ENCODE measurements at regions not wholly inside any gene's neighbourhood (a gene's known extent, or its start where the extent isn't known, plus 50 kb on each side); places are given as distances from the start of the nearest gene placed in this dataset.

- Mint-ChIP-seq H3K27me3 (no peaks in the 10 kb centered on the region), H3K36me3 (no peaks in the 10 kb centered on the region), H3K4me1 (no peaks in the 10 kb centered on the region), H3K4me3 (no peak overlapping the region), H3K27ac (no peak overlapping the region), H3K9me3 (peaks cover 8% of the 10 kb centered on the region)
- no peak for DNase-seq
- POLR2A ChIA-PET: no interaction called here
- no peak for ATAC-seq (ENCODE audit: low read depth)
Measured at GRCh38 chr11:80168796-80169195, 728.0 kb upstream of the TENM4 start.

GRCh38 chr11:80167766-80168165 lies 726.9 kb upstream of the TENM4 start:
- POLR2A ChIA-PET: no interaction called here
- no peak for DNase-seq

GRCh38 chr11:80165744-80166143 lies 724.9 kb upstream of the TENM4 start:
- no peaks in the 10 kb centered on the region for H3K27me3 Mint-ChIP-seq
- POLR2A ChIA-PET: no interaction called here
- H3K27ac Mint-ChIP-seq: no peak overlapping the region
- no peaks in the 10 kb centered on the region for H3K36me3 Mint-ChIP-seq
- ATAC-seq (ENCODE audit: low read depth): no peak
- H3K4me3 Mint-ChIP-seq: no peak overlapping the region
- H3K4me1 Mint-ChIP-seq: no peaks in the 10 kb centered on the region
- peaks cover 6% of the 10 kb centered on the region for H3K9me3 Mint-ChIP-seq
- no peak for DNase-seq

More at GRCh38 chr11:80167766-80168165, 726.9 kb upstream of the TENM4 start:
- no peak overlapping the region for H3K27ac Mint-ChIP-seq
- H3K4me1 Mint-ChIP-seq: no peaks in the 10 kb centered on the region
- H3K27me3 Mint-ChIP-seq: no peaks in the 10 kb centered on the region
- ATAC-seq (ENCODE audit: low read depth): no peak
- H3K4me3 Mint-ChIP-seq: no peak overlapping the region
- no peaks in the 10 kb centered on the region for H3K36me3 Mint-ChIP-seq
- peaks cover 8% of the 10 kb centered on the region for H3K9me3 Mint-ChIP-seq

GRCh38 chr11:80163441-80163840 lies 722.6 kb upstream of the TENM4 start:
- no peaks in the 10 kb centered on the region for H3K27me3 Mint-ChIP-seq
- POLR2A ChIA-PET: no interaction called here
- no peak for ATAC-seq (ENCODE audit: low read depth)

GRCh38 chr11:80163011-80163410 lies 722.2 kb upstream of the TENM4 start:
- no peak for ATAC-seq (ENCODE audit: low read depth)
- peaks cover 2% of the 10 kb centered on the region for H3K9me3 Mint-ChIP-seq
- H3K36me3 Mint-ChIP-seq: no peaks in the 10 kb centered on the region
- no peak overlapping the region for H3K27ac Mint-ChIP-seq
- no peaks in the 10 kb centered on the region for H3K27me3 Mint-ChIP-seq
- no peaks in the 10 kb centered on the region for H3K4me1 Mint-ChIP-seq
- H3K4me3 Mint-ChIP-seq: no peak overlapping the region
- no peak for DNase-seq
- POLR2A ChIA-PET: no interaction called here

More at GRCh38 chr11:80163441-80163840, 722.6 kb upstream of the TENM4 start:
- Mint-ChIP-seq H3K4me3 (no peak overlapping the region), H3K27ac (no peak overlapping the region), H3K4me1 (no peaks in the 10 kb centered on the region), H3K9me3 (peaks cover 2% of the 10 kb centered on the region), H3K36me3 (no peaks in the 10 kb centered on the region)
- no peak for DNase-seq

GRCh38 chr11:80162387-80162786 lies 721.6 kb upstream of the TENM4 start:
- no peak for DNase-seq
- H3K36me3 Mint-ChIP-seq: no peaks in the 10 kb centered on the region
- no peaks in the 10 kb centered on the region for H3K27me3 Mint-ChIP-seq
- POLR2A ChIA-PET: no interaction called here
- no peak overlapping the region for H3K4me3 Mint-ChIP-seq
- ATAC-seq (ENCODE audit: low read depth): no peak
- peaks cover 2% of the 10 kb centered on the region for H3K9me3 Mint-ChIP-seq
- H3K27ac Mint-ChIP-seq: no peak overlapping the region
- H3K4me1 Mint-ChIP-seq: no peaks in the 10 kb centered on the region

GRCh38 chr11:80157447-80157846 lies 716.6 kb upstream of the TENM4 start:
- no peak for ATAC-seq (ENCODE audit: low read depth)
- H3K4me3 Mint-ChIP-seq: no peak overlapping the region
- H3K27me3 Mint-ChIP-seq: no peaks in the 10 kb centered on the region
- no peak for DNase-seq
- no peak overlapping the region for H3K27ac Mint-ChIP-seq
- H3K9me3 Mint-ChIP-seq: no peaks in the 10 kb centered on the region
- H3K4me1 Mint-ChIP-seq: no peaks in the 10 kb centered on the region
- POLR2A ChIA-PET: no interaction called here
- H3K36me3 Mint-ChIP-seq: no peaks in the 10 kb centered on the region

GRCh38 chr11:80156062-80156461 lies 715.2 kb upstream of the TENM4 start:
- Mint-ChIP-seq H3K9me3 (no peaks in the 10 kb centered on the region), H3K4me1 (no peaks in the 10 kb centered on the region), H3K36me3 (no peaks in the 10 kb centered on the region), H3K27ac (no peak overlapping the region), H3K4me3 (no peak overlapping the region), H3K27me3 (no peaks in the 10 kb centered on the region)
- POLR2A ChIA-PET: no interaction called here
- ATAC-seq (ENCODE audit: low read depth): no peak
- no peak for DNase-seq

- Mint-ChIP-seq H3K27ac (no peak overlapping the region), H3K4me3 (no peak overlapping the region), H3K36me3 (no peaks in the 10 kb centered on the region), H3K9me3 (no peaks in the 10 kb centered on the region), H3K27me3 (no peaks in the 10 kb centered on the region), H3K4me1 (no peaks in the 10 kb centered on the region)
- DNase-seq: no peak
- POLR2A ChIA-PET: no interaction called here
- ATAC-seq (ENCODE audit: low read depth): no peak
Measured at GRCh38 chr11:80155412-80156017, 714.7 kb upstream of the TENM4 start.

- no peaks in the 10 kb centered on the region for H3K4me1 Mint-ChIP-seq
- DNase-seq: no peak
- H3K9me3 Mint-ChIP-seq: peaks cover 1% of the 10 kb centered on the region
- no peak for ATAC-seq (ENCODE audit: low read depth)
- POLR2A ChIA-PET: no interaction called here
- no peak overlapping the region for H3K4me3 Mint-ChIP-seq
- no peaks in the 10 kb centered on the region for H3K36me3 Mint-ChIP-seq
- no peaks in the 10 kb centered on the region for H3K27me3 Mint-ChIP-seq
- no peak overlapping the region for H3K27ac Mint-ChIP-seq
Measured at GRCh38 chr11:80146232-80146631, 705.4 kb upstream of the TENM4 start.

- POLR2A ChIA-PET: no interaction called here
- ATAC-seq (ENCODE audit: low read depth) (no peak), DNase-seq (no peak)
- no peak overlapping the region for H3K27ac Mint-ChIP-seq
- peaks cover 1% of the 10 kb centered on the region for H3K9me3 Mint-ChIP-seq
- no peaks in the 10 kb centered on the region for H3K36me3 Mint-ChIP-seq
- no peaks in the 10 kb centered on the region for H3K27me3 Mint-ChIP-seq
- H3K4me1 Mint-ChIP-seq: no peaks in the 10 kb centered on the region
- H3K4me3 Mint-ChIP-seq: no peak overlapping the region
Measured at GRCh38 chr11:80144897-80145594, 704.2 kb upstream of the TENM4 start.

- no peaks in the 10 kb centered on the region for H3K4me1 Mint-ChIP-seq
- peaks cover 5% of the 10 kb centered on the region for H3K9me3 Mint-ChIP-seq
- H3K36me3 Mint-ChIP-seq: no peaks in the 10 kb centered on the region
- no peak overlapping the region for H3K4me3 Mint-ChIP-seq
- no peak for DNase-seq
- POLR2A ChIA-PET: no interaction called here
- no peaks in the 10 kb centered on the region for H3K27me3 Mint-ChIP-seq
- no peak overlapping the region for H3K27ac Mint-ChIP-seq
- ATAC-seq (ENCODE audit: low read depth): no peak
Measured at GRCh38 chr11:80136991-80137390, 696.2 kb upstream of the TENM4 start.

GRCh38 chr11:80129396-80129795 lies 688.6 kb upstream of the TENM4 start:
- Mint-ChIP-seq H3K36me3 (no peaks in the 10 kb centered on the region), H3K9me3 (peaks cover 7% of the 10 kb centered on the region), H3K27me3 (no peaks in the 10 kb centered on the region), H3K4me1 (no peaks in the 10 kb centered on the region), H3K27ac (no peak overlapping the region), H3K4me3 (no peak overlapping the region)
- DNase-seq (no peak), ATAC-seq (ENCODE audit: low read depth) (no peak)
- POLR2A ChIA-PET: no interaction called here

GRCh38 chr11:80122211-80122610 lies 681.4 kb upstream of the TENM4 start:
- DNase-seq (no peak), ATAC-seq (ENCODE audit: low read depth) (no peak)
- H3K27ac Mint-ChIP-seq: no peak overlapping the region
- no peaks in the 10 kb centered on the region for H3K27me3 Mint-ChIP-seq
- H3K4me1 Mint-ChIP-seq: no peaks in the 10 kb centered on the region
- no peaks in the 10 kb centered on the region for H3K36me3 Mint-ChIP-seq
- H3K4me3 Mint-ChIP-seq: no peak overlapping the region
- POLR2A ChIA-PET: no interaction called here
- peaks cover 3% of the 10 kb centered on the region for H3K9me3 Mint-ChIP-seq
